ENCODE measurements at regions not wholly inside any gene's neighbourhood (a gene's known extent, or its start where the extent isn't known, plus 50 kb on each side); places are given as distances from the start of the nearest gene placed in this dataset.

- no peak for DNase-seq (ENCODE audit: low spot score in 2 of 2)
- Histone ChIP-seq H3K36me3 (no peaks in the 10 kb centered on the region), H3K4me3 (no peak overlapping the region), H3K4me1 (no peaks in the 10 kb centered on the region), H3K9me3 (peaks cover 0 to 6% (median 0%) of the 10 kb centered on the region in 4 donors), H3K27ac (no peak overlapping the region), H3K27me3 (no peaks in the 10 kb centered on the region)
- WGBS, 2 donors = 61 to 70% methylated on average over 6 of the region's 6 CpGs
- TF ChIP-seq EP300 (IDR thresholded peaks at IDR 0.05) (no peak), POLR2A (IDR thresholded peaks at IDR 0.05) (no peak), CTCF (IDR thresholded peaks at IDR 0.05) (no peak)
Observed at GRCh38 chr6:159608961-159609651, 83.9 kb downstream of the SOD2 start.

GRCh38 chr6:159606786-159607185, 86.3 kb downstream of the SOD2 start:
- no peak for DNase-seq (ENCODE audit: low spot score in 2 of 2)
- H3K36me3 ChIP-seq = no peaks in the 10 kb centered on the region
- H3K4me1 ChIP-seq = peaks cover 0 to 8% (median 0%) of the 10 kb centered on the region in 4 donors
- no peak overlapping the region for H3K4me3 ChIP-seq
- no peak overlapping the region for H3K27ac ChIP-seq
- peaks cover 0 to 6% (median 0%) of the 10 kb centered on the region in 4 donors for H3K9me3 ChIP-seq
- no peaks in the 10 kb centered on the region for H3K27me3 ChIP-seq
- 75% methylated on average over 2 of the region's 2 CpGs for WGBS, 2 donors
- TF ChIP-seq CTCF (IDR thresholded peaks at IDR 0.05) (no peak), EP300 (IDR thresholded peaks at IDR 0.05) (no peak)

- Histone ChIP-seq H3K36me3 (no peaks in the 10 kb centered on the region), H3K9me3 (peaks cover 0 to 6% (median 0%) of the 10 kb centered on the region in 4 donors), H3K27ac (no peak overlapping the region), H3K27me3 (no peaks in the 10 kb centered on the region), H3K4me3 (no peak overlapping the region), H3K4me1 (peaks cover 0 to 8% (median 0%) of the 10 kb centered on the region in 4 donors)
- DNase-seq (ENCODE audit: low spot score in 2 of 2) = no peak
- WGBS, 2 donors = 78 to 81% methylated on average over 6 of the region's 6 CpGs
- no peak for TF ChIP-seq EP300 (IDR thresholded peaks at IDR 0.05)
- no peak for TF ChIP-seq CTCF (IDR thresholded peaks at IDR 0.05)
- no peak for TF ChIP-seq POLR2A (IDR thresholded peaks at IDR 0.05)
Observed at GRCh38 chr6:159604443-159604956, 88.5 kb downstream of the SOD2 start.

- Histone ChIP-seq H3K9me3 (no peaks in the 10 kb centered on the region), H3K4me1 (peaks cover 0 to 8% (median 0%) of the 10 kb centered on the region in 4 donors), H3K36me3 (no peaks in the 10 kb centered on the region), H3K27me3 (no peaks in the 10 kb centered on the region), H3K4me3 (no peak overlapping the region), H3K27ac (no peak overlapping the region)
- no peak for TF ChIP-seq EP300 (IDR thresholded peaks at IDR 0.05)
- 46 to 57% methylated on average over 20 to 23 of the region's 23 CpGs for WGBS, 2 donors
- no peak for DNase-seq (ENCODE audit: low spot score in 2 of 2)
Observed at GRCh38 chr6:159602431-159603041, 90.5 kb downstream of the SOD2 start.

GRCh38 chr6:159601211-159601610, 91.8 kb downstream of the SOD2 start:
- DNase-seq (ENCODE audit: low spot score in 2 of 2) = no peak
- no peaks in the 10 kb centered on the region for H3K9me3 ChIP-seq
- H3K36me3 ChIP-seq = no peaks in the 10 kb centered on the region
- H3K27me3 ChIP-seq = no peaks in the 10 kb centered on the region
- H3K27ac ChIP-seq = no peak overlapping the region
- H3K4me1 ChIP-seq = peaks cover 0 to 8% (median 0%) of the 10 kb centered on the region in 4 donors
- H3K4me3 ChIP-seq = no peak overlapping the region
- WGBS, 2 donors = 75 to 79% methylated on average over 6 of the region's 6 CpGs
- TF ChIP-seq CTCF (IDR thresholded peaks at IDR 0.05) = no peak
- no peak for TF ChIP-seq EP300 (IDR thresholded peaks at IDR 0.05)
- no peak for TF ChIP-seq POLR2A (IDR thresholded peaks at IDR 0.05)

Measured in tibial nerve (tissue), 4 donors.